Panc1 (cell line): ENCODE measurements at regions not wholly inside any gene's neighbourhood (a gene's known extent, or its start where the extent isn't known, plus 50 kb on each side); places are given as distances from the start of the nearest gene placed in this dataset.

Experiments used
- CTCF ChIP-seq: fragments of 450-650 bp; IDR thresholded peaks from 2 replicates; pipeline ENCODE4 v1.5.1; 2017; ENCODE audit warnings: mild to moderate bottlenecking
- POLR2AphosphoS5 ChIP-seq: IDR thresholded peaks from 2 replicates; pipeline ENCODE4 v1.6.1; 2012; ENCODE audit warnings: mild to moderate bottlenecking, low read depth, low read length, moderate library complexity
- SIN3A ChIP-seq: IDR thresholded peaks from 2 replicates; pipeline ENCODE4 v1.6.1; 2012; ENCODE audit warnings: low read depth, mild to moderate bottlenecking, low read length, moderate library complexity, borderline replicate concordance; ENCODE audit not compliant: insufficient read depth

- TF ChIP-seq CTCF (no peak), POLR2AphosphoS5 (no peak), SIN3A (no peak)
These were observed 312.7 kb upstream of the GATB start for GRCh38 chr4:152073351-152074087.
